Trophoblast cell (in vitro differentiated cells and primary cell): ENCODE measurements at regions not wholly inside any gene's neighbourhood (a gene's known extent, or its start where the extent isn't known, plus 50 kb on each side); places are given as distances from the start of the nearest gene placed in this dataset.

ENCODE experiments used
- DNase-seq, 2 donors: peaks; one replicate each; pipeline ENCODE4 v3.0.0-alpha.2; 2016
- H2AFZ ChIP-seq: 2 replicates; pipeline ENCODE4 v1.6.1; 2013; ENCODE audit warnings: low read length, moderate library complexity, mild to moderate bottlenecking; ENCODE audit not compliant: insufficient read depth, poor library complexity
- H2AK5ac ChIP-seq: 2 replicates; pipeline ENCODE4 v1.6.1; 2013; ENCODE audit warnings: mild to moderate bottlenecking, low read length
- H2BK120ac ChIP-seq: 2 replicates; pipeline ENCODE4 v1.6.1; 2013; ENCODE audit warnings: low read length, mild to moderate bottlenecking, moderate library complexity; ENCODE audit not compliant: insufficient read depth, poor library complexity
- H2BK12ac ChIP-seq: 2 replicates; pipeline ENCODE4 v1.6.1; 2013; ENCODE audit warnings: mild to moderate bottlenecking, low read length, moderate library complexity
- H2BK5ac ChIP-seq: 2 replicates; pipeline ENCODE4 v1.6.1; 2013; ENCODE audit warnings: low read length, low read depth, moderate library complexity, mild to moderate bottlenecking; ENCODE audit not compliant: poor library complexity
- H3K14ac ChIP-seq: 2 replicates; pipeline ENCODE4 v1.6.1; 2013; ENCODE audit warnings: mild to moderate bottlenecking, low read length
- H3K18ac ChIP-seq: 2 replicates; pipeline ENCODE4 v1.6.1; 2013; ENCODE audit warnings: mild to moderate bottlenecking, low read length
- H3K23ac ChIP-seq: 2 replicates; pipeline ENCODE4 v1.6.1; 2013; ENCODE audit warnings: low read length
- H3K27ac ChIP-seq: 2 replicates; pipeline ENCODE4 v1.5.1; 2013; ENCODE audit warnings: low read depth, mild to moderate bottlenecking, inconsistent platforms, low read length, moderate library complexity
- H3K27me3 ChIP-seq: 2 replicates; pipeline ENCODE4 v1.6.1; 2013; ENCODE audit warnings: inconsistent platforms, mild to moderate bottlenecking, low read length, moderate library complexity; ENCODE audit not compliant: insufficient read depth
- H3K36me3 ChIP-seq, 2 experiments: 1 replicate in 1 of 2; 2 replicates in 1 of 2; pipeline ENCODE4 v1.6.1; 2013; ENCODE audit warnings: low read length in 2 of 2, mild to moderate bottlenecking in 2 of 2, moderate library complexity in 1 of 2; ENCODE audit not compliant: insufficient read depth in 2 of 2, control insufficient read depth in 1 of 2
- H3K4ac ChIP-seq: 2 replicates; pipeline ENCODE4 v1.6.1; 2013; ENCODE audit warnings: low read depth, mild to moderate bottlenecking, low read length, moderate library complexity
- H3K4me1 ChIP-seq, 2 experiments: 1 replicate in 1 of 2; 2 replicates in 1 of 2; pipeline ENCODE4 v1.6.1; 2013; ENCODE audit warnings: low read length in 2 of 2, mild to moderate bottlenecking in 2 of 2, moderate library complexity in 1 of 2; ENCODE audit not compliant: insufficient read depth in 2 of 2, control insufficient read depth in 1 of 2
- H3K4me2 ChIP-seq: 2 replicates; pipeline ENCODE4 v1.6.1; 2013; ENCODE audit warnings: inconsistent platforms, mild to moderate bottlenecking, low read length, moderate library complexity
- H3K4me3 ChIP-seq: 2 replicates; pipeline ENCODE4 v1.5.1; 2013; ENCODE audit warnings: mild to moderate bottlenecking, low read depth, low read length, inconsistent platforms
- H3K79me1 ChIP-seq: one replicate; pipeline ENCODE4 v1.6.1; 2013; ENCODE audit warnings: low read length
- H3K79me2 ChIP-seq: 2 replicates; pipeline ENCODE4 v1.6.1; 2013; ENCODE audit warnings: low read length, mild to moderate bottlenecking; ENCODE audit not compliant: control insufficient read depth, insufficient read depth, poor library complexity
- H3K9ac ChIP-seq: 2 replicates; pipeline ENCODE4 v1.6.1; 2013; ENCODE audit warnings: mild to moderate bottlenecking, low read length
- H3K9me3 ChIP-seq: 2 replicates; pipeline ENCODE4 v1.6.1; 2013; ENCODE audit warnings: low read depth, mild to moderate bottlenecking, control low read depth, inconsistent platforms, low read length; ENCODE audit not compliant: insufficient read depth
- H4K12ac ChIP-seq: 2 replicates; pipeline ENCODE4 v1.6.1; 2013; ENCODE audit warnings: low read depth, mild to moderate bottlenecking, low read length, moderate library complexity
- H4K8ac ChIP-seq: 2 replicates; pipeline ENCODE4 v1.6.1; 2013; ENCODE audit warnings: low read depth, mild to moderate bottlenecking, low read length, moderate library complexity
- H4K91ac ChIP-seq: one replicate; pipeline ENCODE4 v1.6.1; 2013; ENCODE audit warnings: low read depth, mild to moderate bottlenecking, low read length, moderate library complexity
- WGBS: extraction: QIAGEN DNeasy Blood & Tissue Kit; methylation state at CpG from one replicate; pipeline ENCODE4 v1.1.7; 2013; ENCODE audit warnings: missing lambda C conversion rate; ENCODE audit not compliant: insufficient read length, insufficient coverage; ENCODE audit errors: extremely low coverage; 5-methylcytosine and 5-hydroxymethylcytosine counted together

- no peak overlapping the region for H2AFZ ChIP-seq
- no peaks in the 10 kb centered on the region for H3K9me3 ChIP-seq
- H4K91ac ChIP-seq, result no peak overlapping the region
- no peak overlapping the region for H4K12ac ChIP-seq
- H3K9ac ChIP-seq, result no peak overlapping the region
- H3K27ac ChIP-seq, result no peak overlapping the region
- no peak overlapping the region for H2BK120ac ChIP-seq
- no peaks in the 10 kb centered on the region for H3K4me1 ChIP-seq
- H3K36me3 ChIP-seq, result no peaks in the 10 kb centered on the region
- no peak overlapping the region for H3K4ac ChIP-seq
- no peak overlapping the region for H3K14ac ChIP-seq
- H4K8ac ChIP-seq, result no peak overlapping the region
- H3K4me3 ChIP-seq, result no peak overlapping the region
- WGBS, result no CpG with 5 or more reads among the region's 4 CpGs
- H3K79me1 ChIP-seq, result no peaks in the 10 kb centered on the region
- H2BK5ac ChIP-seq, result no peak overlapping the region
- H2AK5ac ChIP-seq, result no peak overlapping the region
- DNase-seq, result no peak
- no peaks in the 10 kb centered on the region for H3K27me3 ChIP-seq
- no peak overlapping the region for H2BK12ac ChIP-seq
- H3K23ac ChIP-seq, result no peak overlapping the region
- H3K4me2 ChIP-seq, result no peak overlapping the region
- no peak overlapping the region for H3K18ac ChIP-seq
- no peaks in the 10 kb centered on the region for H3K79me2 ChIP-seq
These were observed 876.5 kb downstream of the SUCLG1 start for GRCh38 chr2:83582589-83582988.

- Histone ChIP-seq H3K4me1 (no peaks in the 10 kb centered on the region), H4K12ac (no peak overlapping the region), H3K4me2 (no peak overlapping the region), H3K27me3 (no peaks in the 10 kb centered on the region), H4K91ac (no peak overlapping the region), H3K4ac (no peak overlapping the region), H2AK5ac (no peak overlapping the region), H3K9ac (no peak overlapping the region), H2BK12ac (no peak overlapping the region), H3K9me3 (no peaks in the 10 kb centered on the region), H3K36me3 (no peaks in the 10 kb centered on the region), H4K8ac (no peak overlapping the region), H3K18ac (no peak overlapping the region), H3K14ac (no peak overlapping the region), H3K23ac (no peak overlapping the region), H3K27ac (no peak overlapping the region), H2BK5ac (no peak overlapping the region), H2AFZ (no peak overlapping the region), H3K79me1 (no peaks in the 10 kb centered on the region), H3K79me2 (no peaks in the 10 kb centered on the region), H3K4me3 (no peak overlapping the region), H2BK120ac (no peak overlapping the region)
- WGBS, result no CpG with 5 or more reads among the region's 1 CpG
- no peak for DNase-seq
These were observed 879.6 kb downstream of the SUCLG1 start for GRCh38 chr2:83579507-83579906.

- H4K8ac ChIP-seq, result no peak overlapping the region
- no peak overlapping the region for H3K14ac ChIP-seq
- H2AFZ ChIP-seq, result no peak overlapping the region
- H3K4ac ChIP-seq, result no peak overlapping the region
- H3K79me2 ChIP-seq, result no peaks in the 10 kb centered on the region
- no peak overlapping the region for H3K18ac ChIP-seq
- WGBS, result no CpG with 5 or more reads among the region's 2 CpGs
- no peaks in the 10 kb centered on the region for H3K9me3 ChIP-seq
- no peaks in the 10 kb centered on the region for H3K27me3 ChIP-seq
- H3K36me3 ChIP-seq, result no peaks in the 10 kb centered on the region
- no peak overlapping the region for H3K27ac ChIP-seq
- no peak overlapping the region for H4K12ac ChIP-seq
- H2BK12ac ChIP-seq, result no peak overlapping the region
- no peak overlapping the region for H3K23ac ChIP-seq
- no peak for DNase-seq
- H2BK120ac ChIP-seq, result no peak overlapping the region
- no peak overlapping the region for H3K4me2 ChIP-seq
- no peak overlapping the region for H2BK5ac ChIP-seq
- H3K9ac ChIP-seq, result no peak overlapping the region
- H3K4me1 ChIP-seq, result no peaks in the 10 kb centered on the region
- H2AK5ac ChIP-seq, result no peak overlapping the region
- H3K79me1 ChIP-seq, result no peaks in the 10 kb centered on the region
- no peak overlapping the region for H3K4me3 ChIP-seq
- no peak overlapping the region for H4K91ac ChIP-seq
These were observed 880.7 kb downstream of the SUCLG1 start for GRCh38 chr2:83578405-83578804.

GRCh38 chr2:83574614-83575013 is 884.5 kb downstream of the SUCLG1 start:
- Histone ChIP-seq H3K14ac (no peak overlapping the region), H3K18ac (no peak overlapping the region)
- WGBS, result no CpG with 5 or more reads among the region's 1 CpG

More at GRCh38 chr2:83574614-83575013, 884.5 kb downstream of the SUCLG1 start:
- H2BK5ac ChIP-seq, result no peak overlapping the region
- no peak overlapping the region for H4K8ac ChIP-seq
- H3K4me3 ChIP-seq, result no peak overlapping the region
- H2BK12ac ChIP-seq, result no peak overlapping the region
- H3K9ac ChIP-seq, result no peak overlapping the region
- H3K23ac ChIP-seq, result no peak overlapping the region
- no peaks in the 10 kb centered on the region for H3K36me3 ChIP-seq
- no peak overlapping the region for H4K12ac ChIP-seq
- no peak overlapping the region for H2AFZ ChIP-seq
- H3K27ac ChIP-seq, result no peak overlapping the region
- H3K27me3 ChIP-seq, result no peaks in the 10 kb centered on the region
- H2AK5ac ChIP-seq, result no peak overlapping the region
- no peaks in the 10 kb centered on the region for H3K4me1 ChIP-seq
- H2BK120ac ChIP-seq, result no peak overlapping the region
- H3K79me1 ChIP-seq, result no peaks in the 10 kb centered on the region
- no peak overlapping the region for H4K91ac ChIP-seq
- H3K9me3 ChIP-seq, result no peaks in the 10 kb centered on the region
- H3K4ac ChIP-seq, result no peak overlapping the region
- H3K79me2 ChIP-seq, result no peaks in the 10 kb centered on the region
- no peak overlapping the region for H3K4me2 ChIP-seq
- no peak for DNase-seq
